Cardiac fibroblast (primary cell): ENCODE measurements at regions not wholly inside any gene's neighbourhood (a gene's known extent, or its start where the extent isn't known, plus 50 kb on each side); places are given as distances from the start of the nearest gene placed in this dataset.

Source experiments
- DNase-seq, 2 donors: peaks; one replicate each; pipeline versions ENCODE4 v3.0.0 to v3.0.0-alpha.2; 2010; ENCODE audit warnings: low read depth in 2 of 2
- H3K4me3 ChIP-seq, 2 donors: replicated peaks in 1 of 2; 1 replicate in 1 of 2; 2 replicates in 1 of 2; pipeline ENCODE4 v1.5.1; 2011; ENCODE audit warnings: low read depth in 2 of 2, low read length in 2 of 2, mild to moderate bottlenecking in 2 of 2, moderate library complexity in 1 of 2
- CTCF ChIP-seq: IDR thresholded peaks from one replicate; pipeline ENCODE4 v1.5.1; 2011; ENCODE audit warnings: low read depth, mild to moderate bottlenecking, low read length, inconsistent platforms

DNA sequence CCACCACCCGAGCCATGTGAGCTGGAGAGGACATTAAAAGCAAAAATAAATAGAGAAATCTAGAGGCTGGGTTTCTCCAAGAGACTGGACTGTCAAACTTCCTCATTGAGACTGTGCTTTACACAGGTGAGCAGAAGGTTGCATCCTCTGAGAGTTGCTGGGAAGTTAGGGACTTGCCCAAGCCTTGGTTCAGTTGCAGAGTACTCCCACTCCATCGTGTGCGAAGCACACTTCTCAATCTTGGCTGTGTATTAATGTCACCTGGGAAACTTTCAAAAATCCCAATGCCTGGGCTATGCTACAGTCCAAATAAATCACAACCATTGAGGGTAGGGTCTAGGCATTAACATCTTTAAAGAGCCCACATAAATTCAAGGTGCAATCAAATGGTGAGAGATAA lies 89.2 kb downstream of the ZNF330 start:
- DNase-seq = no peak
- no peak for TF ChIP-seq CTCF
- no peak overlapping the region for H3K4me3 ChIP-seq

DNA sequence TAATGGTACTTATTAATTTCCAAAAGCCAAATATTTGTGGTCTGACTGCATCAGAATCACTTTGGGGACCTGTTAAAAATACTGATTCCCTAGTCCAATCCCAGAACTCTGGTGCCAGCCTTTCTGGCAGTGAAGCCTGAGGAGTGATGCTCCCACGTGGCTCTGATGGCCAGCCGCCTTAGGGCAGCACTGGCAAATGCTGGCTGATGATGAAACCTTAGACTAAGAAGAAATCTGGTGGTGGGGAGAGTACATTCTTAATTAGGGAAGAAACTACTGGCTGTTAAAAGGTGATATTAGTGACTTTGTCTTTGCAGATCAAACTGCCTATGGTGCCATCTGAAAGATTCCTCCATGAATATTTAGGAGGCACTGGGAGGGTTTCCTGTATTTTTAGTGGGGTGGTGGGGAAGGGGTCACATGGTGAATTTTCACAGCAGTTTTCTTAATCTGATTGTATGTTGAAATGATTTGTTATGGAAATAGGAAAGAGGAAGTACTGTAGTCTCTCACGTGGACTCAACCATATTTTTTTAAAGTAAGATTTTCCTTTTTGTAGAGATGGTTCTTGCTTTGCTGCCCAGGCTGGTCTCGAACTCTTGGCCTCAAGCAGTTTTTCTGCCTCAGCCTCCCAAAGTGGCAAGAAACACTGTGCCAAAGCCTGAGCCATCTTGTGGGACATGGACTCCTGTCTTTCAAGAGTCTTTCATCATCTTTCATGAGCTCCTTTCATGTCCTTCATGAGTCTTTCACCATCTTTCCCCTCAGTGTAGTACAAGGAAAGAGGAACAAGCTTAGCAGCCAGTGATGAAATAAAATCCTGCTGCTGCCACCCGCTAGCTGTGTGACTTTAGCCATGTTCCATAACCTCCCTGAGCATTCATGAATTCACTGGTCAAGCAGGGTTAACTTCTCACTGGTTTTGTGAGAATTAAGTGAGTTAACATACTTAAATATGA lies 90.8 kb downstream of the ZNF330 start:
- DNase-seq = no peak
- no peak for TF ChIP-seq CTCF
- no peak overlapping the region for H3K4me3 ChIP-seq

DNA sequence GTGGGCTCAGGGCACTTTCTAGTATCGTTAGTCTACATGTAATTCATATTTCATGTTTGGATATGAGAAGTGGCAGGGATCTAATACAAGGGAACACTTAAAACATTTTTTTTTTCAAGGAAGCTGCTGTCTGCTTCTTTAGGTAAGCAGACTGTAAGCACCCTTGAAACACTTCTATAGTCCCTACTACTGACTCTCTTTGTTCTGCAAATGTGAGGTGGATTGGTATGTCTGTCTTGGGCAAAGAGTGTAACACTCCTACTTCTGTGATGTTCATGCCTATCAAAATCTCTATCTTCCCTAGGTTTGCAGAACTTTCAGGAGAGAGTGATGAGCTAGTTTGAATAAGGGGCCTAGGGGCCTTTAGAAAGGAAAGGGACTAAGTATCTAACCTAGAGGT lies 93.9 kb downstream of the ZNF330 start:
- no peak for DNase-seq
- H3K4me3 ChIP-seq = no peak overlapping the region
- TF ChIP-seq CTCF = no peak

DNA sequence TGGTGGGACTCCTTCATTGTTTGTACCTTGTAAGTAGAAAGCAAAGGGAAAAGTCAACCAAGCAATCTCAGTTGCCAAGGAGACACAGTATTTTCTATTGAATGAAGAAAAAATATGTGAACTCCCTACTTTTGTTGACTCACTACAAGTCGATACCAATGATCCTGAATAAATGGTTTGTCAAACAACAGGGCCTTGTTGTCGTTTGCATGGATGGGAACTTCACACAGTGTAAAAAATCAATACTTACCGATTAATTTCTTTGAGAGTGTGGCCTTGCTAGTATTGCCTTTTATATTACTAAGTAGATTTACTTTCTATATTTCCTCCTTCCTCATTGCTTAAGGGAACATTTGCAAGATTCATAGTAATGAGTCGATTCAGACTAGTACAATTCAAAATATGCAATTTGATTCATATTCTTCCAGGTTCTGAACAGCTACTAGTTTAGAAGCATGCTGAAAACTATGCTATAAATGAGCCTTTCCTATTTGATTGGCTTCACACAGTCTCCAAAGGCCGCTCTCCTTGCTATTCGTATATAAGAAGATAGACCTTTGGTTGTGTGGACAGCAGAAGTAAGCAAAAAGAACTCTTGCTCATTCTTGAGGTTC lies 108.0 kb downstream of the ZNF330 start:
- no peak for TF ChIP-seq CTCF
- no peak overlapping the region for H3K4me3 ChIP-seq
- DNase-seq = peak in 1 of 2 donors; percentile 51

- TF ChIP-seq CTCF = no peak
- no peak overlapping the region for H3K4me3 ChIP-seq
- DNase-seq = peak; percentile 47 to 81
Observed at GRCh38 chr4:141329174-141329569, 108.5 kb downstream of the ZNF330 start.

GRCh38 chr4:141330616-141331015 lies 109.9 kb downstream of the ZNF330 start:
- H3K4me3 ChIP-seq = no peak overlapping the region
- DNase-seq = no peak
- no peak for TF ChIP-seq CTCF
